Keratinocyte (primary cell): ENCODE measurements at regions not wholly inside any gene's neighbourhood (a gene's known extent, or its start where the extent isn't known, plus 50 kb on each side); places are given as distances from the start of the nearest gene placed in this dataset.

Experiments
- EZH2 ChIP-seq: IDR thresholded peaks from one replicate; pipeline ENCODE4 v1.6.1; 2012; ENCODE audit warnings: inconsistent platforms, mild to moderate bottlenecking, low read length, moderate library complexity
- TF ChIP-seq, protein P1 (sequence below), 3 experiments: IDR thresholded peaks in 1 of 3; conservative IDR thresholded peaks in 1 of 3; optimal IDR thresholded peaks in 1 of 3; 2 replicates in 2 of 3; 3 replicates in 1 of 3; pipeline versions ENCODE3 to v1.5.1; 2011; ENCODE audit warnings: low read length in 3 of 3, mild to moderate bottlenecking in 3 of 3, moderate library complexity in 2 of 3, control low read depth in 1 of 3, inconsistent platforms in 1 of 3; ENCODE audit not compliant: insufficient read depth in 2 of 3; ENCODE audit errors: extremely low read depth in 1 of 3

DNA sequence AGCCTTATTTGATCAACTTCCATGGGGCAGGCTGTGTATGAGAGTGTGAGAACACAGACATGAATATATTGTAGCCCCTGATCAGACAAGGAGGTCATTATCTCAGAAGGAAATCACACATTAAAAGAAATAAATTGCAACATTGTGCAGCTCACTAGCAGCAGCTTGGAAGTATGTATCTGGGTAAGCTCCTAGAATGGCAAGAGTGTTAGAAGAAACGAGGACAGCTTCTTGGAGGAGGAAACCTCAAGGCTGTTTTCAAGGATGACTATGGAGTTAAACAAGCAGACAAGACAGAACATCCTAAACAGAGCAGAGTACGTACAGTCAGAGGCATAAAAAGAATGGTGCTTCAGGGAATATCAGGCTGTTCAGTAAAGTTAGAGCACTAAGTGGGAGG lies 511.0 kb downstream of the SLCO4C1 start:
- TF ChIP-seq EZH2: no peak
- TF ChIP-seq, protein P1, sequence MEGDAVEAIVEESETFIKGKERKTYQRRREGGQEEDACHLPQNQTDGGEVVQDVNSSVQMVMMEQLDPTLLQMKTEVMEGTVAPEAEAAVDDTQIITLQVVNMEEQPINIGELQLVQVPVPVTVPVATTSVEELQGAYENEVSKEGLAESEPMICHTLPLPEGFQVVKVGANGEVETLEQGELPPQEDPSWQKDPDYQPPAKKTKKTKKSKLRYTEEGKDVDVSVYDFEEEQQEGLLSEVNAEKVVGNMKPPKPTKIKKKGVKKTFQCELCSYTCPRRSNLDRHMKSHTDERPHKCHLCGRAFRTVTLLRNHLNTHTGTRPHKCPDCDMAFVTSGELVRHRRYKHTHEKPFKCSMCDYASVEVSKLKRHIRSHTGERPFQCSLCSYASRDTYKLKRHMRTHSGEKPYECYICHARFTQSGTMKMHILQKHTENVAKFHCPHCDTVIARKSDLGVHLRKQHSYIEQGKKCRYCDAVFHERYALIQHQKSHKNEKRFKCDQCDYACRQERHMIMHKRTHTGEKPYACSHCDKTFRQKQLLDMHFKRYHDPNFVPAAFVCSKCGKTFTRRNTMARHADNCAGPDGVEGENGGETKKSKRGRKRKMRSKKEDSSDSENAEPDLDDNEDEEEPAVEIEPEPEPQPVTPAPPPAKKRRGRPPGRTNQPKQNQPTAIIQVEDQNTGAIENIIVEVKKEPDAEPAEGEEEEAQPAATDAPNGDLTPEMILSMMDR (optimal IDR thresholded peaks at IDR 0.05 in 1 of 3, IDR thresholded peaks at IDR 0.05 in 1 of 3, conservative IDR thresholded peaks at IDR 0.05 in 1 of 3; ENCODE audit: extremely low read depth in 1 of 3, insufficient read depth in 2 of 3, low read length in 3 of 3): no peak
